ENCODE measurements at regions not wholly inside any gene's neighbourhood (a gene's known extent, or its start where the extent isn't known, plus 50 kb on each side); places are given as distances from the start of the nearest gene placed in this dataset.

DNA sequence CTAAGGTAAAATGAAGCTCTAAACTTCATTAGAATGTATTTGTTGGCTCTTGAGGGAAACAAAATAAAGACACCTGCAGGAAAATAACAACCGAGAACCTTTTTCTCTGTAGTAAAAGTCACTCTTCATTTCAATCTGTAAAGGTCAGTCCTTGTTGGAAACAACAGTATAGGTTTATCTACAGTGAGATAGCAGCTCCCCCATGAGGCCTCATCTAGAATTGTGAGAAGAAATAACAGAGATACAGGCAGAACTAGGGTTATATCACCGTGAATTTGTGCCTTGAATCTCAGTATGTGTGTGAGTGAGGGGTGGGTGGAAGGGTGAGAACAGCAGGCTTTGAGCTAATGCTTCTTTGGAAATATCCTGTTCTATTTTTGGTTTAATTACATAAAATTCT lies 107.8 kb upstream of the FMR1 start:
- intact Hi-C loops (cut with DNase I, micrococcal nuclease) = no loop called here
- peaks cover 0 to 2% of the 10 kb centered on the region in 2 experiments for H3K27me3 ChIP-seq (ENCODE audit: control insufficient read depth in 1 of 2, insufficient read depth in 2 of 2, low read length in 2 of 2)
- CTCF ChIA-PET = interaction anchor here (0.5 kb wide), 1 partner anchor 328 kb away, joined by 3 read pairs; no protein-coding TSS in a partner anchor

DNA sequence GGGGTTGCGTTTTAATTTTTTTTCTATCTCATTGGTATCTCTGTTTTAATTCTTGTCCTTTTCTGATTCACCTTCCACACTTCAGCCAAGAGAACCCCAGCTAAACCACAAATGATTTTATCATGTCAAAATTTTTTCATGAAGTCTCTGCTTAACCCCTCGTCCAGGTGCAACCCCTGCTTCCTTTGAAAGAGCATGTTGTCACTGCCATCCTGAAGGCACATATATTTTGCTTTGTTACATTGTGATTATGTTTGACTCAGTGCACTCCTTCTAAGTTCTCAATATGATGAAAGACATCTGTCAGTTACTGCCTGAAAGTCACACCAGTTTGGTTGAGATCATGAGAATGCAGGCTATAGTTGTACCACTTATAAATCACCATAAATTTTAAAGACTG lies 99.9 kb upstream of the FMR1 start:
- POLR2A ChIA-PET = no interaction called here
- Mint-ChIP-seq H3K4me1 (ENCODE audit: low read depth) (no peaks in the 10 kb centered on the region), H3K36me3 (ENCODE audit: low read depth) (no peaks in the 10 kb centered on the region), H3K27ac (no peak overlapping the region), H3K9me3 (no peaks in the 10 kb centered on the region), H3K4me3 (no peak overlapping the region), H3K27me3 (no peaks in the 10 kb centered on the region)
- H3K4me3 ChIP-seq (ENCODE audit: low read length) = no peak overlapping the region
- CTCF ChIA-PET = no interaction called here
- H3K27me3 ChIP-seq (ENCODE audit: control insufficient read depth in 1 of 2, insufficient read depth in 2 of 2, low read length in 2 of 2) = peaks cover 0 to 2% of the 10 kb centered on the region in 2 experiments
- no peaks in the 10 kb centered on the region for H3K9me3 ChIP-seq (ENCODE audit: control insufficient read depth in 1 of 2, insufficient read depth in 1 of 2, low read length in 2 of 2)
- no peaks in the 10 kb centered on the region for H3K4me1 ChIP-seq (ENCODE audit: insufficient read depth, low read length)
- no peak for DNase-seq
- no peaks in the 10 kb centered on the region for H3K36me3 ChIP-seq (ENCODE audit: insufficient read depth, low read length)
- no peak for ATAC-seq (ENCODE audit: poor library complexity)
- intact Hi-C loops (cut with DNase I, micrococcal nuclease) = loop anchor here in 1 of 2 experiments (5.0 kb wide), 1 partner anchor 1475 kb away; no protein-coding TSS in a partner anchor
- H3K27ac ChIP-seq (ENCODE audit: low read depth in 1 of 2, low read length in 2 of 2) = no peak overlapping the region
- TF ChIP-seq, protein P1, sequence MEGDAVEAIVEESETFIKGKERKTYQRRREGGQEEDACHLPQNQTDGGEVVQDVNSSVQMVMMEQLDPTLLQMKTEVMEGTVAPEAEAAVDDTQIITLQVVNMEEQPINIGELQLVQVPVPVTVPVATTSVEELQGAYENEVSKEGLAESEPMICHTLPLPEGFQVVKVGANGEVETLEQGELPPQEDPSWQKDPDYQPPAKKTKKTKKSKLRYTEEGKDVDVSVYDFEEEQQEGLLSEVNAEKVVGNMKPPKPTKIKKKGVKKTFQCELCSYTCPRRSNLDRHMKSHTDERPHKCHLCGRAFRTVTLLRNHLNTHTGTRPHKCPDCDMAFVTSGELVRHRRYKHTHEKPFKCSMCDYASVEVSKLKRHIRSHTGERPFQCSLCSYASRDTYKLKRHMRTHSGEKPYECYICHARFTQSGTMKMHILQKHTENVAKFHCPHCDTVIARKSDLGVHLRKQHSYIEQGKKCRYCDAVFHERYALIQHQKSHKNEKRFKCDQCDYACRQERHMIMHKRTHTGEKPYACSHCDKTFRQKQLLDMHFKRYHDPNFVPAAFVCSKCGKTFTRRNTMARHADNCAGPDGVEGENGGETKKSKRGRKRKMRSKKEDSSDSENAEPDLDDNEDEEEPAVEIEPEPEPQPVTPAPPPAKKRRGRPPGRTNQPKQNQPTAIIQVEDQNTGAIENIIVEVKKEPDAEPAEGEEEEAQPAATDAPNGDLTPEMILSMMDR (IDR thresholded peaks at IDR 0.05) = no peak

More for the DNA sequence above, 107.8 kb upstream of the FMR1 start:
- Mint-ChIP-seq H3K27ac (no peak overlapping the region), H3K4me1 (ENCODE audit: low read depth) (no peaks in the 10 kb centered on the region), H3K4me3 (no peak overlapping the region), H3K36me3 (ENCODE audit: low read depth) (no peaks in the 10 kb centered on the region), H3K9me3 (peaks cover 4% of the 10 kb centered on the region), H3K27me3 (no peaks in the 10 kb centered on the region)
- Histone ChIP-seq H3K27ac (ENCODE audit: low read depth in 1 of 2, low read length in 2 of 2) (no peak overlapping the region), H3K4me3 (ENCODE audit: low read length) (no peak overlapping the region), H3K4me1 (ENCODE audit: insufficient read depth, low read length) (no peaks in the 10 kb centered on the region), H3K36me3 (ENCODE audit: insufficient read depth, low read length) (no peaks in the 10 kb centered on the region), H3K9me3 (ENCODE audit: control insufficient read depth in 1 of 2, insufficient read depth in 1 of 2, low read length in 2 of 2) (no peaks in the 10 kb centered on the region)
- POLR2A ChIA-PET = no interaction called here
- DNase-seq (peak in 3 of 14 experiments; percentile 6 to 9 (median 9)), ATAC-seq (ENCODE audit: poor library complexity) (no peak)
- TF ChIP-seq, protein P1 (IDR thresholded peaks at IDR 0.05) = no peak

DNA sequence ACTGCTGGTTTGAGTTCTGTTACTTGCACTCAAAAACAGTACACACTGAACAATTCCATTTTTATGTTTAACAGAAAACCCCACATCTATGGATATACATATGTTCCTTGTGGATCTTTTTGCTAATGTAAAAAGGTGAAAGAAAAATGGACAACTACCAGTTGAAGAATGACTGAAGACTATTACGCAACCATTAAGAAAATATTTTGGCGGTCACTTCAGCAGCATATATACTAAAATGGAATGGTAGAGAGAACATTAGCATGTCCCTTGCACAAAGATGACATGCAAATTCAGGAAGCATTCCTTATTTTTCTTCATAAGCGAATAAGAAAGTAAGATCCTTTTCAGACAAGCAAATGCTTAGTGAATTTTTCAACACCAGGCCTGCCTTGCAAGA lies 84.6 kb upstream of the FMR1 start:
- intact Hi-C loops (cut with DNase I, micrococcal nuclease) = no loop called here
- Histone ChIP-seq H3K4me1 (ENCODE audit: insufficient read depth, low read length) (no peaks in the 10 kb centered on the region), H3K27ac (ENCODE audit: low read depth in 1 of 2, low read length in 2 of 2) (no peak overlapping the region), H3K4me3 (ENCODE audit: low read length) (no peak overlapping the region), H3K36me3 (ENCODE audit: insufficient read depth, low read length) (no peaks in the 10 kb centered on the region), H3K9me3 (ENCODE audit: control insufficient read depth in 1 of 2, insufficient read depth in 1 of 2, low read length in 2 of 2) (peaks cover 0 to 7% of the 10 kb centered on the region in 2 experiments), H3K27me3 (ENCODE audit: control insufficient read depth in 1 of 2, insufficient read depth in 2 of 2, low read length in 2 of 2) (no peaks in the 10 kb centered on the region)
- H3K27ac Mint-ChIP-seq = no peak overlapping the region
- H3K4me1 Mint-ChIP-seq (ENCODE audit: low read depth) = no peaks in the 10 kb centered on the region
- POLR2A ChIA-PET = no interaction called here
- peaks cover 2% of the 10 kb centered on the region for H3K9me3 Mint-ChIP-seq
- no peak for DNase-seq
- no peaks in the 10 kb centered on the region for H3K36me3 Mint-ChIP-seq (ENCODE audit: low read depth)
- no peak overlapping the region for H3K4me3 Mint-ChIP-seq
- H3K27me3 Mint-ChIP-seq = no peaks in the 10 kb centered on the region
- CTCF ChIA-PET = no interaction called here
- TF ChIP-seq, protein P1 (IDR thresholded peaks at IDR 0.05) = no peak
- ATAC-seq (ENCODE audit: poor library complexity) = no peak
